HepG2 (cell line): ENCODE measurements at regions not wholly inside any gene's neighbourhood (a gene's known extent, or its start where the extent isn't known, plus 50 kb on each side); places are given as distances from the start of the nearest gene placed in this dataset.

ENCODE experiments used
- ATAC-seq: fragments of 200-7000 bp; cut with Tn5 transposase; 3 replicates; pipeline ENCODE4 v1.9.1; 2020; ENCODE audit warnings: mild to moderate bottlenecking, moderate library complexity
- BruUV-seq: library from RNA; stranded (reverse); fragments of 400-500 nt; replicated peaks from 2 replicates; lab custom pipeline; 2021; lab: Mats Ljungman, UMichigan
- CTCF ChIA-PET: fragments of 300-600 bp; formaldehyde crosslinking; extraction: SDS; loops from one replicate; lab custom pipeline; 2021; ENCODE audit warnings: low total read pairs, inconsistent platforms, low intra/inter-chr PET ratio; lab: Yijun Ruan, JAX
- POLR2A ChIA-PET: fragments of 350-600 bp; sonication (Branson Sonifier 250); formaldehyde crosslinking; loops from one replicate; lab custom pipeline; 2020; ENCODE audit warnings: antibody characterized with exemption, inconsistent platforms; lab: Yijun Ruan, JAX
- DNase-seq: peaks from one replicate; pipeline ENCODE4 v3.0.0-alpha.2; 2015; ENCODE audit warnings: low spot score
- FAIRE-seq: peaks from 3 replicates; lab custom pipeline; 2011; peaks lifted over from hg19 to GRCh38; lab: Jason Lieb, UNC
- H2AFZ ChIP-seq: one replicate; pipeline ENCODE4 v1.6.1; 2011; ENCODE audit warnings: low read length, inconsistent platforms
- H3K27ac ChIP-seq: fragments of 300-600 bp; 3 replicates; pipeline ENCODE4 v1.8.0; 2011; ENCODE audit warnings: mixed run types, mild to moderate bottlenecking, mixed read lengths, low read length, inconsistent platforms; ENCODE audit not compliant: insufficient read depth; ENCODE audit errors: extremely low read length
- H3K27me3 ChIP-seq, 2 experiments: fragments of 200-600 bp in 1 of 2; 2 replicates in 1 of 2; 3 replicates in 1 of 2; pipeline versions ENCODE4 v1.6.0 to v1.8.0; 2011; ENCODE audit warnings: low read length in 2 of 2, mild to moderate bottlenecking in 2 of 2, moderate library complexity in 2 of 2, inconsistent platforms in 1 of 2; ENCODE audit not compliant: insufficient read depth in 2 of 2, control insufficient read depth in 1 of 2
- H3K36me3 ChIP-seq, 2 experiments: fragments of 200-600 bp in 1 of 2; replicated peaks in 1 of 2; 2 replicates in 1 of 2; 3 replicates in 1 of 2; pipeline versions ENCODE4 v1.5.1 to v1.8.0; 2011; ENCODE audit warnings: low read length in 2 of 2, inconsistent platforms in 1 of 2; ENCODE audit not compliant: insufficient read depth in 2 of 2, control insufficient read depth in 1 of 2
- H3K4me1 ChIP-seq: 2 replicates; pipeline ENCODE4 v1.5.1; 2012; ENCODE audit warnings: low read length, inconsistent platforms; ENCODE audit not compliant: insufficient read depth
- H3K4me2 ChIP-seq: 2 replicates; pipeline ENCODE4 v1.6.0; 2011; ENCODE audit warnings: low read depth, low read length, inconsistent platforms
- H3K4me3 ChIP-seq, 3 experiments: fragments of 200-600 bp in 1 of 3; sonication (generic), shearing (Covaris generic) in 1 of 3; replicated peaks in 1 of 3; 2 replicates each; pipeline ENCODE4 v1.5.1; 2011 to 2016; ENCODE audit warnings: low read length in 3 of 3, inconsistent platforms in 2 of 3, low read depth in 2 of 3, mild to moderate bottlenecking in 2 of 3, control low read depth in 1 of 3, mixed read lengths in 1 of 3; ENCODE audit not compliant: insufficient read depth in 1 of 3
- H3K79me2 ChIP-seq: one replicate; pipeline ENCODE4 v1.6.1; 2011; ENCODE audit warnings: low read length, inconsistent platforms; ENCODE audit not compliant: insufficient read depth
- H3K9ac ChIP-seq: 2 replicates; pipeline ENCODE4 v1.6.0; 2011; ENCODE audit warnings: mild to moderate bottlenecking, low read depth, low read length, inconsistent platforms; ENCODE audit not compliant: insufficient read depth
- H3K9me3 ChIP-seq: 2 replicates; pipeline ENCODE4 v1.5.1; 2012; ENCODE audit warnings: mild to moderate bottlenecking, low read length
- H4K20me1 ChIP-seq: 2 replicates; pipeline ENCODE4 v1.6.0; 2011; ENCODE audit warnings: inconsistent platforms, mild to moderate bottlenecking, low read length, moderate library complexity; ENCODE audit not compliant: insufficient read depth
- ELF3 ChIP-seq: IDR thresholded peaks from 2 replicates; pipeline ENCODE4 v1.6.1; 2016; ENCODE audit warnings: missing genetic modification reagents, missing compliant biosample characterization
- HOXA9 ChIP-seq: sonication (generic); formaldehyde crosslinking; IDR thresholded peaks from 2 replicates; pipeline ENCODE4 v1.8.1; 2022; ENCODE audit warnings: missing genetic modification reagents, mild to moderate bottlenecking, moderate library complexity, borderline replicate concordance
- SRY ChIP-seq: sonication (generic); formaldehyde crosslinking; IDR thresholded peaks from 2 replicates; pipeline ENCODE4 v1.8.0; 2022; ENCODE audit warnings: mild to moderate bottlenecking, missing genetic modification reagents
- STAG1 ChIP-seq: sonication (generic); formaldehyde crosslinking; IDR thresholded peaks from 2 replicates; pipeline ENCODE4 v1.4.0; 2020; ENCODE audit warnings: missing genetic modification reagents
- TSC22D2 ChIP-seq: sonication (generic); formaldehyde crosslinking; IDR thresholded peaks from 2 replicates; pipeline ENCODE4 v1.5.1; 2020; ENCODE audit warnings: missing genetic modification reagents, mild to moderate bottlenecking, borderline replicate concordance
- ZNF501 ChIP-seq: sonication (generic); formaldehyde crosslinking; IDR thresholded peaks from 2 replicates; pipeline ENCODE4 v1.5.1; 2020; ENCODE audit warnings: mild to moderate bottlenecking, moderate library complexity, missing genetic modification reagents
- ZNF850 ChIP-seq: sonication (generic); formaldehyde crosslinking; conservative IDR thresholded peaks from 2 replicates; pipeline ENCODE4 v1.9.0; 2021; ENCODE audit warnings: mild to moderate bottlenecking, missing genetic modification reagents
- WGBS: methylation state at CpG from one replicate; pipeline ENCODE4 v1.1.6; 2017; ENCODE audit warnings: low lambda C conversion rate; 5-methylcytosine and 5-hydroxymethylcytosine counted together
- in situ Hi-C: cut with HindIII; loops from 2 replicates; pipeline ENCODE4 v1.10.0; 2017; ENCODE audit warnings: low pct_unique_long_range_greater_than_20kb; ENCODE audit not compliant: extremely low pct_ligation_motif_present
- intact Hi-C: fragments of 100-400 bp; cut with micrococcal nuclease; formaldehyde crosslinking; loops from one replicate; pipeline ENCODE4 v1.10.0; 2022; ENCODE audit not compliant: unreplicated experiment
- TF ChIP-seq, protein P1 (sequence below): sonication (generic); formaldehyde crosslinking; IDR thresholded peaks from 2 replicates; pipeline ENCODE4 v1.4.0; 2020; ENCODE audit warnings: mild to moderate bottlenecking, low read depth, missing genetic modification reagents
- TF ChIP-seq, protein P2 (sequence below): sonication (generic); formaldehyde crosslinking; conservative IDR thresholded peaks from 2 replicates; pipeline ENCODE4 v1.4.0; 2020; ENCODE audit warnings: mild to moderate bottlenecking, missing genetic modification reagents, moderate library complexity
- TF ChIP-seq, protein P3 (sequence below): sonication (generic); formaldehyde crosslinking; IDR thresholded peaks from 2 replicates; pipeline ENCODE4 v1.4.0; 2020; ENCODE audit warnings: low read depth, missing genetic modification reagents
- TF ChIP-seq, protein P4 (sequence below): sonication (generic); formaldehyde crosslinking; conservative IDR thresholded peaks from 2 replicates; pipeline ENCODE4 v1.5.0; 2020; ENCODE audit warnings: missing genetic modification reagents

DNA sequence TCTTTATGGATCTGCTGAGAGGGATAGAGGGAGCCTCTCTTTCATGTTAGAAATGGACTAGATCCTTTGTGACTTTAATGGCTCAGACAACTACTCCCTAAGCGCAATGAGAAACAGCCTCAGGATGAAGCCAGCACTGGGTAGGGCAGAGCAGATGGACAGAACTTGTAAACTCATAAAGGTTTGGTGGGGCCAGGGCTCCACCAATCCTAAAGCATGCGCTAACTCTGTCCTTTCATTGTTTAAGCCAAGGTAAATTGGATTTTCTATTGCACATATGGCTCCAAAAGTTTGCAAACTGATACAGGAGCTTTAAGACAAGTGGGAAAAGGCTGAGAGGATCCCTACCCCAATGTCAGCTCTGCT lies 178.1 kb upstream of the MEOX2 start (continued):
- TF ChIP-seq TSC22D2 (CRISPR knock-in tag) = no peak
- TF ChIP-seq ZNF501 (CRISPR knock-in tag) = no peak
- no peak for TF ChIP-seq STAG1
- no peak for TF ChIP-seq ELF3 (CRISPR knock-in tag)
- TF ChIP-seq, protein P1, sequence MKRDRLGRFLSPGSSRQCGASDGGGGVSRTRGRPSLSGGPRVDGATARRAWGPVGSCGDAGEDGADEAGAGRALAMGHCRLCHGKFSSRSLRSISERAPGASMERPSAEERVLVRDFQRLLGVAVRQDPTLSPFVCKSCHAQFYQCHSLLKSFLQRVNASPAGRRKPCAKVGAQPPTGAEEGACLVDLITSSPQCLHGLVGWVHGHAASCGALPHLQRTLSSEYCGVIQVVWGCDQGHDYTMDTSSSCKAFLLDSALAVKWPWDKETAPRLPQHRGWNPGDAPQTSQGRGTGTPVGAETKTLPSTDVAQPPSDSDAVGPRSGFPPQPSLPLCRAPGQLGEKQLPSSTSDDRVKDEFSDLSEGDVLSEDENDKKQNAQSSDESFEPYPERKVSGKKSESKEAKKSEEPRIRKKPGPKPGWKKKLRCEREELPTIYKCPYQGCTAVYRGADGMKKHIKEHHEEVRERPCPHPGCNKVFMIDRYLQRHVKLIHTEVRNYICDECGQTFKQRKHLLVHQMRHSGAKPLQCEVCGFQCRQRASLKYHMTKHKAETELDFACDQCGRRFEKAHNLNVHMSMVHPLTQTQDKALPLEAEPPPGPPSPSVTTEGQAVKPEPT (CRISPR knock-in tag) = no peak
- TF ChIP-seq, protein P2, sequence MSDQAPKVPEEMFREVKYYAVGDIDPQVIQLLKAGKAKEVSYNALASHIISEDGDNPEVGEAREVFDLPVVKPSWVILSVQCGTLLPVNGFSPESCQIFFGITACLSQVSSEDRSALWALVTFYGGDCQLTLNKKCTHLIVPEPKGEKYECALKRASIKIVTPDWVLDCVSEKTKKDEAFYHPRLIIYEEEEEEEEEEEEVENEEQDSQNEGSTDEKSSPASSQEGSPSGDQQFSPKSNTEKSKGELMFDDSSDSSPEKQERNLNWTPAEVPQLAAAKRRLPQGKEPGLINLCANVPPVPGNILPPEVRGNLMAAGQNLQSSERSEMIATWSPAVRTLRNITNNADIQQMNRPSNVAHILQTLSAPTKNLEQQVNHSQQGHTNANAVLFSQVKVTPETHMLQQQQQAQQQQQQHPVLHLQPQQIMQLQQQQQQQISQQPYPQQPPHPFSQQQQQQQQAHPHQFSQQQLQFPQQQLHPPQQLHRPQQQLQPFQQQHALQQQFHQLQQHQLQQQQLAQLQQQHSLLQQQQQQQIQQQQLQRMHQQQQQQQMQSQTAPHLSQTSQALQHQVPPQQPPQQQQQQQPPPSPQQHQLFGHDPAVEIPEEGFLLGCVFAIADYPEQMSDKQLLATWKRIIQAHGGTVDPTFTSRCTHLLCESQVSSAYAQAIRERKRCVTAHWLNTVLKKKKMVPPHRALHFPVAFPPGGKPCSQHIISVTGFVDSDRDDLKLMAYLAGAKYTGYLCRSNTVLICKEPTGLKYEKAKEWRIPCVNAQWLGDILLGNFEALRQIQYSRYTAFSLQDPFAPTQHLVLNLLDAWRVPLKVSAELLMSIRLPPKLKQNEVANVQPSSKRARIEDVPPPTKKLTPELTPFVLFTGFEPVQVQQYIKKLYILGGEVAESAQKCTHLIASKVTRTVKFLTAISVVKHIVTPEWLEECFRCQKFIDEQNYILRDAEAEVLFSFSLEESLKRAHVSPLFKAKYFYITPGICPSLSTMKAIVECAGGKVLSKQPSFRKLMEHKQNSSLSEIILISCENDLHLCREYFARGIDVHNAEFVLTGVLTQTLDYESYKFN (CRISPR knock-in tag) = no peak
- TF ChIP-seq SRY (CRISPR knock-in tag) = no peak

DNA sequence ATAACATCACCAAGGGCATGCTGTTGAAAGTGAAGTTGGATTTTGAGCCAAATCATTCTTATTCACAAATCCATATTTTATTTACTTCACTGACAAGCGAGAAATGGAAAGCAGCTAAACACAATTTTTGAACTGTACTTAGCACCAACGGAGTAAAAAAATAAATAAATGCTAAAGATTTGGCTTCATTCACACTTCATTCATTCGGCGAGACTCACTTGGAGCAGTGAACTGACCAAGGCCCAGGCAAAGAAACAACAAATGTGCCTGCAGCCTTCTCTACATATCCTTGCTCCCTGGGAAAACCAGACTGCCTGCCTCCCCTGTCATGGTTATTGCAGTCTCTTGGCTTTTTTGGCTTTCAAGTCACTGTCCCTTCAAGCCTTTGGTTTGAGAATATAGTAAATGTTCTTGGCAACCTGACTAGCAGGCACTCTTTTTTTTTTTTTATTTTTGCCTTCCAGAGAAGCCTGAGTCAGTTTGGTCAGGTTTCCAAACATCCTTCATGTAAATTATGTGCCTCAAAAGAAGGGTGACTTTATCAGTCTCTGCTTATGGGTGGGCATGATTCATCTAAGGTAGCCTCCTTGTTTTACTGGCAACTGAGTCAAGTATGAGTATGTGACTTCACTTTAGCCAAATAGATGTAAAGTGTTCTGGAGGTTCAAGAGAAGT lies 177.6 kb upstream of the MEOX2 start:
- no peaks in the 10 kb centered on the region for H3K79me2 ChIP-seq
- intact Hi-C loops = no loop called here
- H3K36me3 ChIP-seq = no peaks in the 10 kb centered on the region
- FAIRE-seq (no peak), DNase-seq (no peak), ATAC-seq (no peak)
- no peak overlapping the region for H3K4me2 ChIP-seq
- H3K27me3 ChIP-seq = no peaks in the 10 kb centered on the region
- ChIA-PET CTCF (no interaction called here), POLR2A (no interaction called here)
- H3K27ac ChIP-seq = no peak overlapping the region
- in situ Hi-C loops = no loop called here
- H4K20me1 ChIP-seq = no peaks in the 10 kb centered on the region
- no TSS peak for BruUV-seq
- H3K4me1 ChIP-seq = no peaks in the 10 kb centered on the region
- 25% methylated on average over 4 of the region's 4 CpGs for WGBS
- peaks cover 29% of the 10 kb centered on the region for H3K9me3 ChIP-seq
- H2AFZ ChIP-seq = no peak overlapping the region
- no peak overlapping the region for H3K4me3 ChIP-seq
- no peak overlapping the region for H3K9ac ChIP-seq
- TF ChIP-seq HOXA9 (CRISPR knock-in tag) = no peak
- TF ChIP-seq, protein P3, sequence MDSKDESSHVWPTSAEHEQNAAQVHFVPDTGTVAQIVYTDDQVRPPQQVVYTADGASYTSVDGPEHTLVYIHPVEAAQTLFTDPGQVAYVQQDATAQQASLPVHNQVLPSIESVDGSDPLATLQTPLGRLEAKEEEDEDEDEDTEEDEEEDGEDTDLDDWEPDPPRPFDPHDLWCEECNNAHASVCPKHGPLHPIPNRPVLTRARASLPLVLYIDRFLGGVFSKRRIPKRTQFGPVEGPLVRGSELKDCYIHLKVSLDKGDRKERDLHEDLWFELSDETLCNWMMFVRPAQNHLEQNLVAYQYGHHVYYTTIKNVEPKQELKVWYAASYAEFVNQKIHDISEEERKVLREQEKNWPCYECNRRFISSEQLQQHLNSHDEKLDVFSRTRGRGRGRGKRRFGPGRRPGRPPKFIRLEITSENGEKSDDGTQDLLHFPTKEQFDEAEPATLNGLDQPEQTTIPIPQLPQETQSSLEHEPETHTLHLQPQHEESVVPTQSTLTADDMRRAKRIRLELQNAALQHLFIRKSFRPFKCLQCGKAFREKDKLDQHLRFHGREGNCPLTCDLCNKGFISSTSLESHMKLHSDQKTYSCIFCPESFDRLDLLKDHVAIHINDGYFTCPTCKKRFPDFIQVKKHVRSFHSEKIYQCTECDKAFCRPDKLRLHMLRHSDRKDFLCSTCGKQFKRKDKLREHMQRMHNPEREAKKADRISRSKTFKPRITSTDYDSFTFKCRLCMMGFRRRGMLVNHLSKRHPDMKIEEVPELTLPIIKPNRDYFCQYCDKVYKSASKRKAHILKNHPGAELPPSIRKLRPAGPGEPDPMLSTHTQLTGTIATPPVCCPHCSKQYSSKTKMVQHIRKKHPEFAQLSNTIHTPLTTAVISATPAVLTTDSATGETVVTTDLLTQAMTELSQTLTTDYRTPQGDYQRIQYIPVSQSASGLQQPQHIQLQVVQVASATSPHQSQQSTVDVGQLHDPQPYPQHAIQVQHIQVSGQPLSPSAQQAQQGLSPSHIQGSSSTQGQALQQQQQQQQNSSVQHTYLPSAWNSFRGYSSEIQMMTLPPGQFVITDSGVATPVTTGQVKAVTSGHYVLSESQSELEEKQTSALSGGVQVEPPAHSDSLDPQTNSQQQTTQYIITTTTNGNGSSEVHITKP = no peak
- TF ChIP-seq ZNF850 (CRISPR knock-in tag) = no peak
- TF ChIP-seq, protein P4, sequence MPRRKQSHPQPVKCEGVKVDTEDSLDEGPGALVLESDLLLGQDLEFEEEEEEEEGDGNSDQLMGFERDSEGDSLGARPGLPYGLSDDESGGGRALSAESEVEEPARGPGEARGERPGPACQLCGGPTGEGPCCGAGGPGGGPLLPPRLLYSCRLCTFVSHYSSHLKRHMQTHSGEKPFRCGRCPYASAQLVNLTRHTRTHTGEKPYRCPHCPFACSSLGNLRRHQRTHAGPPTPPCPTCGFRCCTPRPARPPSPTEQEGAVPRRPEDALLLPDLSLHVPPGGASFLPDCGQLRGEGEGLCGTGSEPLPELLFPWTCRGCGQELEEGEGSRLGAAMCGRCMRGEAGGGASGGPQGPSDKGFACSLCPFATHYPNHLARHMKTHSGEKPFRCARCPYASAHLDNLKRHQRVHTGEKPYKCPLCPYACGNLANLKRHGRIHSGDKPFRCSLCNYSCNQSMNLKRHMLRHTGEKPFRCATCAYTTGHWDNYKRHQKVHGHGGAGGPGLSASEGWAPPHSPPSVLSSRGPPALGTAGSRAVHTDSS (CRISPR knock-in tag) = no peak
- TF ChIP-seq, all 625 proteins: peak for 0
